Hepatic stellate cell (primary cell): ENCODE measurements at regions not wholly inside any gene's neighbourhood (a gene's known extent, or its start where the extent isn't known, plus 50 kb on each side); places are given as distances from the start of the nearest gene placed in this dataset.
A peak's percentile ranks its signal among the peaks of the same experiment; 100 is the strongest.
"Not testable (repeated sequence)": the region's sequence is repeated elsewhere in the genome, so short reads cannot be mapped to it uniquely, and the experiment has no call there.

Experiments used
- DNase-seq: peaks from one replicate; pipeline ENCODE4 v3.0.0; 2011; ENCODE audit warnings: low spot score

DNA sequence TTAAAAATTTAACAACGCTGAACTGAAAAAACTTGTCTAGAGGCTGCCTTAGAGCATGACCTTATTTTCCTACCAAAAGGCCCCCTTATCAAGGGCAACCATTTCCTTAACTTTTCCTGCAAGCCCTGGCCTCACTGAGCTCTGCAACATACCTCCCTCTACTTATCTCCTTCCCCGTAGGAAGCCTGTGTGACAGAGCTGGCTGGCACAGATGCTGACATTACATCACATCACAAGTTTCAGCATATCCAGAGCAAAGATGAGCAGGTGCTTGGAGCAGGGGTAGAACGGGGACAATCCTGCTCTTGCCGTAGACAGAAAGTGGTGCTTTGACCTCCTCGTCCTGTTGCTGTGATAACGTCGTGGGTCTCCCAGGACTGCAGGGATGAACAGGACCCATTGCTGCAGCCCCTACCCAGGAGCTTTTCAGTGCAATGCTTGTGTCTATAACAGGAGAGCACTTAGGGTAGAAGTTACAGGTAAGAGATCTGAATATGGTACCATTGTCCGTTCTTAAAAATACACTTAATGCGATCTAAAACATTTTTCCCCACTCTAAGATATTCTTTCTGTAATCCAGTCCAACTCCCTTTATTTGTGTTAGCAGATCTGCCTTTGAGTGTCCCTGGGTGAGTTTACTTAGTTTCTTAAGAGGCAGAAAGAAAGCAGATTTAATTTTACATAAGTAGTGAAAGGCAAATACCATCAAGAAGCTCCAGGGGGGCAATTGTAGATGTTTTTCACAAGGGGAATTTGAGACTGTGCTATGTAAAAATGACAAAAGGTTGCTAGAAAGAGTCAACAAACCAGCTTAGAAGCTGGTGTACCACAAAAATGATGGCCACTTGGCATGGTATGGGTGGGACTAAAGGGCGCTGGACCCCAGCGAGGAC, 101.9 kb upstream of the EFNA5 start:
- no peak for DNase-seq

DNA sequence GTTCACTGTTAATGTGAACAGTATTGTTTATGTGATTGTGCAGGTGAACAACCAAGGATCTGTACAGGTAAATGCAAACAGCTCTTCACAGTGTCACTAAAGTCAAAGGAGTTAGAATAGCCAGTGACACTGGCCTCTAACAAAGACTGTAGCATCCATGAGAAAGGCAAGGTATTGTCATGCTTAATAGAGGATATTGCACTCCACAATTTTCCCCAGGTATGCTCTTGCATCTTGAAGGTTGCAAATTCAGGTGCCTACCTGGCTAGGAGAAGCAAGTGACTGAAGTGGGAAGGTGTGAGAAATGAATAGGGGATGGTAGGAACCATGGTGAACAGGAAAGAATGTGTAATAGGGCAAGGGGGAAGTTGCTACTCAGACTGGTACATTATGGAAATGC, 101.2 kb upstream of the EFNA5 start:
- no peak for DNase-seq

DNA sequence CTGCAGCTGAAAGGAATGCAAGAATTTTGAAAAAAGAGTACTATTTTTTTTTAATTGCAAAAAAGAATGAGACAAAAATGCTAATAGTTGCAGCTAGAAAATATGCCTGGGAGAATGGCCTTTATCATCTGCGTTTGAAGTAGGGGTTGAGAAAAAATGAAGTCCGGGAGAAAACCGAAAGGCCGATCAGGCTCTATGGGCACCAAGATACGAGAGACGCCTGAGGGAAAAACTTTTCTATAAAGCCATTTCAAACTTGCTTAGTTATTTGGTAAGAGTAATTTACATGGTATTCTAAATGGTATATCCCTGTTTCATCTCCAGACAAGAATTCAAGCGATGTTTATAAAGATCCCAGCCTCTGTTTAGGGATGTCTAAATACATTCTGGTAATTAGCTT, 99.3 kb upstream of the EFNA5 start:
- no peak for DNase-seq

DNA sequence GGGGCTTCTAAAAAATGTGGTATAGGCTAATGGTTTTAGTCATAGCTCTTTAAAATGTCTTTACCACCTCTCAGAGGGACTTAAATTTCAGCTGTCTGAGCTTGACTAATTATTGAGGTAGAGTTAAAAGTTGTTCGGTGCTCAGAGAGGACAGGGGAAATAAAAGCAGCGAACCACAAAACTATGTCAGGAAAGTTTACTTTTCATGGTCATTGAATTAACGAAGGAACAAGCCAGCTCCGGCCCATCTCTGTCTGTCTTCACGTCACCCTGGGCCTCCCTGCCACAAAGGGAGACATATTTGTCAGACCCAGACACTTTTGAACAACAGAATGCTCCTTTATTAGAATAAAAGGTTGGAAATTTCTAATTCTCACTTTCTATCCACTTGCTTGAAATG, 98.8 kb upstream of the EFNA5 start:
- DNase-seq: no peak

DNA sequence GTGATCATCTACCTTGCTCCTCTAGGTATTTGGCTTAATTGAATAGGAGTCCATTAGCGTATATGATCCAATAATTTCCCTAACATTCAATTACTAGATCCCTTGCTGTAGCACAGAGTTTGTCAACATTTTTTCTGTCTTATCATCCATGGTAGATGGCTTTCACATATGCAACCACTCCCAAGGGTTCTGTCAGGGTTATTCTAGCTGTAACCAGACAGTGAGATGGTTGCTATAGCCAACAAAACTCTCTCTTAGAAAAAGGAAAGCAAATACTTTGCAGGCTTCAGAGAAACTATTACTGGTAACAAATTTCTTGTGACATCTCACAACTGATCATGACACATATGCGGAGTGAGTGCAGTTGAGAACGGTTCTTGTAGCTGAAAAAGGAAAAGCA, 96.2 kb upstream of the EFNA5 start:
- no peak for DNase-seq

DNA sequence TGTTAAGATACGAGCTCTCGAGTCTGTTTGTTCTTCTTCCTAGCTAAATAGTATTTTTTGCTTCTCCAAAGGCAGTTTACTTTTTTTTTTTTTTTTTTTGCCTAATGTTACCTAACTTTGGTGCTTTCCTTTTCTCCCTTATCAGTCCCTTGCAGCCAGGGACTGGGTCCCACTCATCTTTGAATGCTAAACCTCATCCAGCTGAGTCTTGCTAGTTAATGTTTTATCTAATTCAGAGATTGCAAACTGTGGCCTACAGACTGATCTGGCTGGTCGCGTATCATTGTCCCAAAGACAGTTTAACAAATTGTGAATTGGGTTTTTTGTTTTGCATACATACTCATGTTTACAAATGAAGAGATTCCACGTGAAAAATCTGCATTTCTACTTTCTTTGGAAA, 95.7 kb upstream of the EFNA5 start:
- DNase-seq: no peak

DNA sequence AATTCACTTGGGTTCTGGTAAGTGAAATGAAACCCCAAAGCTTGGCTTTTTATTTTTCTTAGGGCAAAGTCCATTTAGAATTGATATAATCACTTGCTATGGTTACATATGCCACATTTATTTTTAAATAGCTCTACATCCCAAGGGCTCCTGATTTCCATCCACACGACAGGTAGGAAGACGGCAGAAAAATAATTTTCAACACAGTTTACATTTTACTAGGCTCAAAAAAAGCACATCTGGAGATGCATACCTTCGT, 95.0 kb upstream of the EFNA5 start:
- no peak for DNase-seq

DNA sequence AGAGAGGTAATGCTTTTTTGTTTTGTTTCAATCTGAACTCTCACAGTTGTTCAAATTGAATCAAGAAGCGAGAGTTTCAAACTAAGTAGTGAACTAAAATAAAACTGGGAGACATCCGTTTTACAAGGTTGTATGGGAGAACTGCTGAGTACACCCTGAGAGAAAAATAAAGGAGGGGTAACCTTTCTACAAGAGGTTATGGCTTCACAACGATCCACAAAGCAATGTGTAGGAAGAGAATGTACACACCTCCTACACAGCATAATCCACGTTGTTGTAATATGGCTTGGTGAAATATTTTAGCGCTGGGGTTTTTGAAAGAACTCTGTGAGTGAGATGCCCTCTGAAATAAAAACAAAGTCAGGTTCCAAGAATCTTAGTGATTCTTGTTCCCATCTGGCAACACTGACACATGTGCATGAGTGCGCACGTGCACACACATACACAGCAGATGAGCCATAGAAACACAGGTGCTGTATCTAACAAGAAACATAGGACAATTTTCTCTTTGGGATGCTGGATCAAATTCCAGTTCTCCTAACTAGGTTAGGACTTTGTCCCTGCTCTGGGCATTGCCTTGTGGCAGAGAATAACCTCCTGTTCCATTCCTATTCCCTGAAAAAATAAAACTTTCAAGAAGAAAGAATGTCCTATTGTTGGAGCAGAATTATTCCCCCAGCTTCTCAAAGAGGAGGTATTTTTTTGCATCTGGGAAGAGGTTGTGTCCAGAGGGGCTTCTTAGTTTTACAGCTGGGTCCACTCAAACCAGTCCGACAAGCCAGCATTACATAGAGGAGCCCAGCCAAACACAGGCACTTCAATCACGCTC, 94.5 kb upstream of the EFNA5 start:
- no peak for DNase-seq

DNA sequence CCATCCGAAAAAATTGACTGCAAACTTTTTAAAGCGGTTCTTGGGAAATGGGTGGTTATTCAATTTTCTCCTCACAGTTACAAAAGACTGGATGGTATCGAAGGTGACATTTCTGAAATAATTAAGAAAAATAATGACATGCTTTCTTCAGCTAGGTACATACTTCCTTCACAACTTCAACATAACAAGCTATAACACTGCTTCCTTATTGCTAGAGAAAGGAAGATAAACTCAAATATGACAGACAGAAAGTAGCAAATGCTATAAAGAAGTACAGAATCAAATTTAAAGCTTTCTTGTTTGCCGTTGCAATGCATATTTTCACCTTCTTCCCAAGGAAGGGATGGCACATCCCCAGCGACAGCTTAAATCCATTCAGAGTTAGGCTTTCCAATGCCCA, 93.5 kb upstream of the EFNA5 start:
- no peak for DNase-seq

DNA sequence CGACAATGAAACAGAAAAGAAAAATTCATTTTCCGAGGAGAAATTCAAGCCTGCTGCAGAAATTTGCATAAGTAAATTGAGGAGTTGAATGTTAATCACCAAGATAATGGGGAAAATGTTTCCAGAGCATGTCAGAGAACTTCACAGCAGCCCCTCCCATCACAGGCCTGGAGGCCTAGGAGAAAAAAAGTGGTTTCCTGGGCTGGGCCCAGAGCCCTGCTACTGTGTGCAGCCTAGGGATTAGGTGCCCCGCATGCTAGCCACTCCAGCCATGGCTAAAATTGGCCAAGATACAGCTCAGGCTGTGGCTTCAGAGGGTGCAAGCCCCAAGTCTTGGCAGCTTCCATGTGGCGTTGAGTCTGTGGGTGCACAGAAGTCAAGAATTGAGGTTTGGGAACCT, 82.7 kb upstream of the EFNA5 start:
- DNase-seq: no peak

DNA sequence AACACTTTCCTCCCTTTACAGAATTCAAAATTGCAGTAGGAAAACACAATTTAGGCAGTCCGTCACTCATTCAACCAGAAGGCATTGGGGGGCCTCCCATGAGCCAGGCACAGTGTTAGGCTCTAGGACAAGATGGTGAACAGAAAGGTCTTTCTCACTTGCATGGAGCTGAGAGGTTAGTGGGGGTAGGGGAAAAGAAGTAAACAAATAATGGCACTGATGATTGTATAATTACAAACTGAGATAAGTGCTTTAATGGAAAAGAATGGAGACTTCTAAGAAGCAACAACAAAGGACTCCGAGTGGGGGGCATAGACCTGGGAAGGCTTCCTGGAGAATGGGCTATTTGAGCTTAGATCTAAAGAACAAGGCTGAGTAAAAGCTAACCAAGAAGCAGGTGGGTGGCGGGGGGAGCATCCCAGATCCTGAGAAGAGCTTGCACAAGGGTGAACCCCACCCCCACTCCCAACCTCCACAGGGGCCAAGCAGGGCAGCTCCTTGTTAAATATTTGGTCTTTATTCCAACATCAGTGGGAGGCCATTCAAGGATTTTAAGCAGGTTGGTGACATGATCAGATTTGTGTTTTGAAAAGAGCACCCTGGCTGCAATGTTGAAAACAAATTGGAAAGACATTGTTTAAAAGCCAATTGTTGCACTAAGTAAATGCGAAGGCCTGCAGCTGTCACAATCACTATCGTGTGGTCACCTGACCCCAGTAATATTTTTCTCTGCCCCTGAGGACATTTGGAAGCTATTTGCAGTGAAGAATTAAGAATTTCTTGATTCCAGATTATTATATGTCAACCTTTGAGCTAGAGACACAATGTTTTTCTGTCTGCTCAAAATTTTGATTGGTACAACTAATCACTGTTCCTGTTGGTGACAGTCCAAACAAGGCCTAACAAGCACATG, 73.9 kb upstream of the EFNA5 start:
- DNase-seq: no peak

DNA sequence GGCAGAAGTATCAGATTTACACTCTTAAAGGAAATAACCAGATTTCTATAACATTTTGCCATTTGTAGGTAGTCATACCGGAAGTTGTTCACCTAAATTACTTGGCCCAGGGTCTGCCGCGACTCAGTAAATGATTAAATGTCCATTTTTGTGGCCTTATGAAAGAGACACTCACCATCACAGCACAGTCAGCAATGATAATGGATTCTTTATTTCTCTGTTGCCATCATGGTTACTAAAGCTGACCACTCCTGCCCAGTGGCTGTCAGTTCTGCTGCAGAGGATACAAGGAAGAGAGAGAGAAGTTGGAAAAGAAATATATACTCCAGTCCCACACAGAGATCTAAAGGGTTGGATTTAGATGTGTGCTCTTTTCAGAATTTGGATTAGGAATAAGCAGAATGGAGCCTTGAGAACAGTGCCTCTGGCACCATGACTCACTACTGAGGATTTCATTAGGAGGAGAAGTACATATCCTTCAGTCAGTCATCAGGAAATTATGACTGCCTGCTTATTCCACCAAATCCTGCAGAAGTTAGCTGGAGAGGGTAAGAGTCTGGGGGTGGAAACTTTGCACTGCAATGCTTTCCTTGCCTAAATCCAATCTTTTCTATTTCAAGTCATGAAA, 72.8 kb upstream of the EFNA5 start:
- DNase-seq: peak; percentile 24

DNA sequence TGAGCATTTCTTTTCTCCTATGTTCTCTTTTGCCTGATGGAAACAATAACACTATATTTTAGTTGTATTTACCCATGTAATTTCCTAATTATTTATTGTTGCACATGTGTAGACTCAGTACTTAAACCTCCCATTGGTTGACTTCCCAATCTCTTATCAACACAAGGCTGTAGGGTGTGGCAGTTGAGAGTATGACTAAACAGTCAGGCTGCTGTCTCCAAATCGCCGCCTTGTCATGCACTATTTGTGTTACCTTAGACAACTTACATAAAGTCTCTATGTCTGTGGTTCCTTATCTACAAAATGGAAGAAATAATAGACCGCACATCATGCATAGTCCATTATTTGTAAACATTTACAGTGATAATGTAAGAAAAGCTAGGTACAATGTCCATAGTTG, 68.9 kb upstream of the EFNA5 start:
- DNase-seq: no peak

DNA sequence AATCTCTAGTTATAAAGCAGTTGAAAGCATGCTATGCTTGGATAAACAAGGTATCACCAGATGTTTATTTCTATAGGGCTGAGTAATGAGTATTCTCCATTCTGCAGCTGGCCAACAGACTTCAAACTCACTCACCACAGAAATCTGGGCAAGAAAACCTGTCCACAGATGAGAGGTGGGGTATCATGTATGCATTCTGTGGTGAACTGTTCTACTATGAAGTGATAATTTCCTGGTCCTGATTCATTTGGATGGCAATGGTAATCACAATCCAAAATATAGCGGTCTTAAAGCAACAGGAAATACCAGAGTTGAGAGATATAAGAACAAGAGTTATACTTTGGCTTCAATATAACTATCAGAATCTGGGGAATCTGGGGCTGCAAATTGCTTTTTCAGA, 65.9 kb upstream of the EFNA5 start:
- peak; percentile 3 for DNase-seq

DNA sequence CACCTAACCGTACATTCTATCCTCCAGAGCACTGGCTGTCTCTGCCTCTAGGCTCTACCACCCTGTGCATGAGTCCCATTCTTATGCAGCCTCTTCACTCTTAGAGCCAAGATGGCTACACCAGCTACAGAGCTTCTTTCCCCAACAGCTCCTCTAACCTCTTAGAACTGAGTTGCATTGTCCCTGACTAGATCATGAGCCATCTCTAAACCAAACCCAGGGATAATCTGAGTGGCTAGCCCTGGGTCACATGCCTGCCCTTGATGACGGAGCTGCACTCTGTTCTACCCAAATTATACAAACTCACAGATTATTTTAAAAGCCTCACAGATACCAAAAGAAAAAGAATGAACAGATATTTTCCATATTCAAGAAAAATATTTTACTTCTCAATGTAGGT, 65.4 kb upstream of the EFNA5 start:
- not testable (repeated sequence) for DNase-seq

DNA sequence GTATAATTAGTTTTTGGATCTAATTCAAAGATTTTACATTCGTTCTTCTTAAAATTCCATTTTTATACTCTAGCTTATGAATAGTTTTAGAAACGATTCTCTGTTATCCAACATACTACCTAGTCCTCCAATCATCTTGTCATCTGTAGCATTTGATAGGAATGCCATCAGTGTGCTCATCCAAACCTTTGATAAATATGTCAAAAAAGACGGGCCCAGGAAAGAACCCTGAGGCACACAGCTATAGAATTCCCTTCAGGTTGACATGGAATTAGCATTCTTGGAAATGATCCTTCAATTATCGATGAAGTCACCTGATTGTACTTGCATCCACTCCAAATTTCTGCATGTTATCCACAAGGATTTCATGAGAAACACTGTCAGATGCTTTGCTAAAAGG, 64.8 kb upstream of the EFNA5 start:
- DNase-seq: no peak

DNA sequence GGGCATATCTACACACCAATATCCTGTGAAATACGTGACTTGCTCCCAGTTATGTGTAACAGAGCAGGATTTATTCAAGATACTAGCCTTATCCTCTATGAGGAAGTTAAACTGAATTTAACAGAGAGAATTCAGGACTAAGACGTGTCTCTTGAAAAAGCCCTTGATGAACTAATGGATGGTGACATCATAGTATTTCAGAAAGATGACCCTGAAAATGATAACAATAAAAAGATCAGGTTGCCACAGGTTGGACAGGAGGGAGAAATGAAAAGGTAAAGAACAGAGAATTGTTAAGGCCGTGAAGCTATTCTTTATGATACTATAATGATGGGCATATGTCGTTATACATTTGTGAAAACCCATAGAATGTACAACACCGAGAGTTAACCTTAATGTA, 56.2 kb upstream of the EFNA5 start:
- DNase-seq: no peak

DNA sequence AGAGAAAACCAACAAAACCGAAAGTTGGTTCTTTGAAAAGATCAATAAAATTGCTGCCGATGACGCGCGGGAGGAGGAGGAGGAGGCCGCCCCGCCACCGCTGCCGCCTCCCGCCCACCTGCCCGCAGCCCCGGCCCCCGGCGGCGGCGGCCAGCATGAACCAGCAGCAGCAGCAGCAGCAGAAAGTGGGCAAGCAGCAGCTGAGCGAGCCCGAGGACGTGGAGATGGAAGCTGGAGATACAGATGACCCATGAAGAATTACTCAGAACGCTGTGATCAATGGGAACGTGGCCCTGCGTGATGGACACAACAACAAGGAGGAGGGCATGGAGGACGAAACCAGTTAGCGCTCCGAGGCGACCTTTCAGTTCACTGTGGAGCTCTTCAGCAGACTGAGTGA, 53.9 kb upstream of the EFNA5 start:
- no peak for DNase-seq

DNA sequence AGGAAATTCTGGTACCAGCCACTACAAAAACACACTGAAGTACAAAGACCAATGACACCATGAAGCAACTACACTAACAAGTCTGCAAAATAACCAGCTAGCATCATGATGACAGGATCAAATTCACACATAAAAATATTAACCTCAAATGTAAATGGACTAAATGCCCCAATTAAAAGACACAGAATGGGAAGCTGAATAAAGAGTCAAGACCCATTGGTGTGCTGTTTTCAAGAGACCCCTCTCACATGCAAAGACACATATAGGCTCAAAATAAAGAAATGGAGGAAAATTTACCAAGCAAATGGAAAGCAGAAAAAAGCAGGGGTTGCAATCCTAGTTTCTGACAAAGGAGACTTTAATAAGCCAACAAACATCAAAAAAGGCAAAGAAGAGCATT, 50.5 kb upstream of the EFNA5 start:
- not testable (repeated sequence) for DNase-seq
